KMS-11 (cell line): ENCODE measurements at regions not wholly inside any gene's neighbourhood (a gene's known extent, or its start where the extent isn't known, plus 50 kb on each side); places are given as distances from the start of the nearest gene placed in this dataset.

Experiments used
- H2AFZ ChIP-seq: fragments of 200-600 bp; sonication (generic); 2 replicates; pipeline ENCODE4 v1.6.1; 2016; ENCODE audit warnings: antibody characterized with exemption, mixed run types, low read depth
- H3K27ac ChIP-seq: fragments of 200-600 bp; sonication (generic); 2 replicates; pipeline ENCODE4 v1.6.1; 2016; ENCODE audit warnings: mild to moderate bottlenecking, mixed run types
- H3K27me3 ChIP-seq: fragments of 200-600 bp; sonication (generic); 2 replicates; pipeline ENCODE4 v1.6.1; 2017; ENCODE audit warnings: mild to moderate bottlenecking, low read depth, mixed run types, moderate library complexity; ENCODE audit not compliant: insufficient read depth
- H3K36me3 ChIP-seq: fragments of 200-600 bp; sonication (generic); 2 replicates; pipeline ENCODE4 v1.6.1; 2017; ENCODE audit warnings: mild to moderate bottlenecking, mixed run types; ENCODE audit not compliant: insufficient read depth
- H3K4me1 ChIP-seq: fragments of 200-600 bp; sonication (generic); 2 replicates; pipeline ENCODE4 v1.6.1; 2016; ENCODE audit warnings: mild to moderate bottlenecking, low read depth, mixed run types; ENCODE audit not compliant: poor library complexity, severe bottlenecking
- H3K4me2 ChIP-seq: fragments of 200-600 bp; sonication (generic); 2 replicates; pipeline ENCODE4 v1.7.0; 2016; ENCODE audit warnings: mild to moderate bottlenecking, mixed run types
- H3K4me3 ChIP-seq: fragments of 200-600 bp; sonication (generic); IDR thresholded peaks from 2 replicates; pipeline ENCODE4 v1.6.1; 2017; ENCODE audit warnings: low read depth, low read length, mixed read lengths; ENCODE audit not compliant: insufficient read depth
- H3K79me2 ChIP-seq: fragments of 200-600 bp; sonication (generic); 2 replicates; pipeline ENCODE4 v1.6.1; 2016; ENCODE audit warnings: low read depth, mixed run types; ENCODE audit not compliant: insufficient read depth
- H3K9ac ChIP-seq: fragments of 200-600 bp; sonication (generic); 2 replicates; pipeline ENCODE4 v1.6.1; 2016; ENCODE audit warnings: mild to moderate bottlenecking, mixed run types
- H4K20me1 ChIP-seq: fragments of 200-600 bp; sonication (generic); 2 replicates; pipeline ENCODE4 v1.6.1; 2016; ENCODE audit warnings: mild to moderate bottlenecking, mixed run types; ENCODE audit not compliant: insufficient read depth
- CTCF ChIP-seq: fragments of 200-600 bp; sonication (generic); conservative IDR thresholded peaks from 2 replicates; pipeline ENCODE4 v1.6.1; 2017; ENCODE audit warnings: low read depth, mild to moderate bottlenecking, antibody characterized with exemption, low read length, moderate library complexity, mixed read lengths

GRCh38 chr1:88462488-88463261 is 221.4 kb upstream of the PKN2 start:
- Histone ChIP-seq H3K79me2 (no peaks in the 10 kb centered on the region), H3K4me3 (no peak overlapping the region), H4K20me1 (no peaks in the 10 kb centered on the region), H3K4me2 (no peak overlapping the region), H3K9ac (no peak overlapping the region), H2AFZ (no peak overlapping the region), H3K27me3 (no peaks in the 10 kb centered on the region), H3K36me3 (no peaks in the 10 kb centered on the region), H3K4me1 (no peaks in the 10 kb centered on the region), H3K27ac (no peak overlapping the region)
- TF ChIP-seq CTCF: no peak

DNA sequence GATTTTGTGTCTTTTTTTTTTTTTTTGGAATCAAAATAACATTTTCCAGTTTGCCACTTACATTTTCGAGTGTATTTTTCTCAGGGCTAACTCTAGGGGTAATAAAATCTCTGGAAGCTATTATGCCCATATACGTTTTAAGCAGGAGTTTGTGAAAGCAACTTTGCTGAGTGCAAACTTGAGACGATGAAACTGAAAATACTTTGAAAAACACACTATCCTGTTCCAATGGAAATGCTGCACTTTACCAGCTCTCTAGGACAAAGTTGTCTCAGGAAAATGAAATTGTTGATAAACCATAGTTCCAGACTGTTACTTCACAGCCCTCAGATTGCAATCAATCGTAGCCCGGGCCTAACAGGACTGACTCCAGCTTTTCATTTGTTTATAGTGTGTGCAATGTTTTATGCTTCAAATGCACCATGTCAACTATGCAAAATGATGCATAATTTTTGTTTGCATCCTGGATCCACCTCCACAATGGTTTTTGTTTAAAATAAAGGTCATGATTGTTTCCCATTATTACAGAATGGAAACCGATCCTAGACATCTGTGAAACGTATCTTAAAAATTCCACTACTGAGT is 220.6 kb upstream of the PKN2 start:
- H3K4me3 ChIP-seq: no peak overlapping the region
- no peaks in the 10 kb centered on the region for H3K4me1 ChIP-seq
- no peak overlapping the region for H2AFZ ChIP-seq
- no peaks in the 10 kb centered on the region for H4K20me1 ChIP-seq
- H3K27me3 ChIP-seq: no peaks in the 10 kb centered on the region
- H3K36me3 ChIP-seq: no peaks in the 10 kb centered on the region
- H3K4me2 ChIP-seq: no peak overlapping the region
- no peak for TF ChIP-seq CTCF
- no peaks in the 10 kb centered on the region for H3K79me2 ChIP-seq
- H3K9ac ChIP-seq: no peak overlapping the region
- H3K27ac ChIP-seq: no peak overlapping the region

- H3K27me3 ChIP-seq: no peaks in the 10 kb centered on the region
- no peaks in the 10 kb centered on the region for H3K4me1 ChIP-seq
- H3K4me3 ChIP-seq: no peak overlapping the region
- H4K20me1 ChIP-seq: no peaks in the 10 kb centered on the region
- H3K9ac ChIP-seq: no peak overlapping the region
- H3K36me3 ChIP-seq: no peaks in the 10 kb centered on the region
- no peak overlapping the region for H3K4me2 ChIP-seq
- H2AFZ ChIP-seq: no peak overlapping the region
- no peak overlapping the region for H3K27ac ChIP-seq
- TF ChIP-seq CTCF: no peak
- no peaks in the 10 kb centered on the region for H3K79me2 ChIP-seq
These were observed 218.1 kb upstream of the PKN2 start for GRCh38 chr1:88466011-88466410.

DNA sequence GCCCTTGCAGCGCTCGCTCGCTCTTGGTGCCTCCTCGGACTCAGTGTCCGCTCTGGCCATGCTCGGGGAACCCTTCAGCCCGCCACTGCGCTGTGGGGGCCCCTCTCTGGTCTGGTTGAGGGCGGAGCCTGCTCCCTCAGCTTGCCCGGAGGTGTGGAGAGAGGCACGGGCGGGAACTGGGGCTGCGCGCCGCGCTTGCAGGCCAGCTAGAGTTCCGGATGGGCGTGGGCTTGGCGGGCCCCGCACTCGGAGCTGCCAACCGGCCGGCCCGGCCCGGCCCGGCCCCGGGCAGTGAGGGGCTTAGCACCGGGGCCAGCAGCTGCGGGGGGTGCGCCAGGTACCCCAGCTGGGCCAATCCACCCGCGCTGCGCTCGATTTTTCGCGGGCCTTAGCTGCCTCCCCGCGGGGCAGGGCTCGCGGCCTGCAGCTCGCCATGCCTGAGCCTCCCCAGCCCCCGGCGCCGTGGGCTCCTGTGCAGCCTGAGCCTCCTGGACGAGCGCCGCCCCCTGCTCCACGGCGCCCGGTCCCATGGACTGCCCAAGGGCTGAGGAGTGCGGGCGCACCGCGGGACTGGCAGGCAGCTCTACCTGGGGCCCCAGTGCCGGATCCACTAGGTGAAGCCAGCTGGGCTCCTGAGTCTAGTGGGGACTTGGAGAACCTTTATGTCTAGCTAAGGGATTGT is 217.0 kb upstream of the PKN2 start:
- TF ChIP-seq CTCF: no peak
- no peaks in the 10 kb centered on the region for H4K20me1 ChIP-seq
- H3K79me2 ChIP-seq: no peaks in the 10 kb centered on the region
- no peaks in the 10 kb centered on the region for H3K36me3 ChIP-seq
- H3K27ac ChIP-seq: no peak overlapping the region
- no peak overlapping the region for H3K4me3 ChIP-seq
- no peak overlapping the region for H3K4me2 ChIP-seq
- no peaks in the 10 kb centered on the region for H3K27me3 ChIP-seq
- no peak overlapping the region for H3K9ac ChIP-seq
- H2AFZ ChIP-seq: no peak overlapping the region
- no peaks in the 10 kb centered on the region for H3K4me1 ChIP-seq
